Stomach (tissue), 8 donors: ENCODE measurements at regions not wholly inside any gene's neighbourhood (a gene's known extent, or its start where the extent isn't known, plus 50 kb on each side); places are given as distances from the start of the nearest gene placed in this dataset.

Source experiments
- DNase-seq, 2 donors: peaks; one replicate each; pipeline versions ENCODE4 v3.0.0 to v3.0.0-alpha.2; 2013 to 2019
- H3K27ac ChIP-seq, 5 donors: fragments of 200-600 bp in 4 of 5; sonication (generic) in 4 of 5; one replicate each; pipeline ENCODE4 v1.5.1; 2013 to 2019; ENCODE audit warnings: mild to moderate bottlenecking in 1 of 5, moderate library complexity in 1 of 5
- H3K27me3 ChIP-seq, 3 donors: fragments of 200-600 bp; sonication (generic); one replicate each; pipeline ENCODE4 v1.5.1; 2017 to 2019; ENCODE audit warnings: mixed run types in 1 of 3
- H3K36me3 ChIP-seq, 4 donors: fragments of 200-600 bp; sonication (generic); 1 replicate in 3 of 4; 2 replicates in 1 of 4; pipeline ENCODE4 v1.5.1; 2016 to 2019
- H3K4me1 ChIP-seq, 4 donors: fragments of 200-600 bp; sonication (generic); one replicate each; pipeline ENCODE4 v1.5.1; 2016 to 2019
- H3K4me3 ChIP-seq, 4 donors: fragments of 200-600 bp; sonication (generic) in 3 of 4; one replicate each; pipeline ENCODE4 v1.5.1; 2016 to 2019; ENCODE audit warnings: mild to moderate bottlenecking in 1 of 4
- H3K9me3 ChIP-seq, 4 donors: fragments of 200-600 bp; sonication (generic); one replicate each; pipeline ENCODE4 v1.5.1; 2016 to 2019
- CTCF ChIP-seq, 7 experiments: fragments of 450-650 bp in 4 of 7; fragments of 200-600 bp in 3 of 7; sonication (generic) in 3 of 7; IDR thresholded peaks; one replicate each; pipeline ENCODE4 v1.5.1; 2016 to 2019; ENCODE audit warnings: antibody characterized with exemption in 7 of 7, control low read depth in 2 of 7, mild to moderate bottlenecking in 1 of 7
- EP300 ChIP-seq: sonication (generic); formaldehyde crosslinking; IDR thresholded peaks from one replicate; pipeline ENCODE4 v1.6.1; 2017; ENCODE audit warnings: antibody characterized with exemption
- POLR2A ChIP-seq, 4 donors: fragments of 450-650 bp; IDR thresholded peaks; one replicate each; pipeline ENCODE4 v1.6.1; 2016; ENCODE audit warnings: antibody characterized with exemption in 4 of 4, control low read depth in 2 of 4, mild to moderate bottlenecking in 1 of 4, moderate library complexity in 1 of 4
- POLR2AphosphoS5 ChIP-seq, 3 donors: sonication (generic); formaldehyde crosslinking; IDR thresholded peaks; one replicate each; pipeline ENCODE4 v1.6.1; 2016; ENCODE audit warnings: antibody characterized with exemption in 3 of 3
- WGBS, 5 donors: extraction: QIAGEN DNeasy Blood & Tissue Kit in 3 of 5; methylation state at CpG; one replicate each; pipeline versions ENCODE4 v1.1.5 to v1.1.7; 2013 to 2018; 5-methylcytosine and 5-hydroxymethylcytosine counted together
- intact Hi-C: fragments of 100-400 bp; cut with DNase I; formaldehyde crosslinking; loops from one replicate; pipeline ENCODE4 v1.15.1; 2023; ENCODE audit warnings: low total_unique reads
- donor health status: healthy with polysubstance abuse.
- donor health status: Bipolar disorder and iron deficiency.
- donor health status: healthy.

- no peaks in the 10 kb centered on the region for H3K4me1 ChIP-seq
- TF ChIP-seq EP300 (no peak), POLR2A (IDR thresholded peaks at IDR 0.05) (no peak), POLR2AphosphoS5 (IDR thresholded peaks at IDR 0.05) (no peak), CTCF (IDR thresholded peaks at IDR 0.05) (no peak)
- intact Hi-C loops: no loop called here
- no peak overlapping the region for H3K27ac ChIP-seq
- no peak overlapping the region for H3K4me3 ChIP-seq
- H3K27me3 ChIP-seq: no peaks in the 10 kb centered on the region
- H3K36me3 ChIP-seq: no peaks in the 10 kb centered on the region
- no peak for DNase-seq
- 76 to 84% (median 81%) methylated on average over 2 of the region's 2 CpGs for WGBS, 5 donors
- H3K9me3 ChIP-seq: no peaks in the 10 kb centered on the region
Observed at GRCh38 chr5:167243463-167243862, 1048.0 kb upstream of the WWC1 start.

GRCh38 chr5:167244583-167244982 is 1046.9 kb upstream of the WWC1 start:
- Histone ChIP-seq H3K36me3 (no peaks in the 10 kb centered on the region), H3K27ac (no peak overlapping the region), H3K4me3 (no peak overlapping the region), H3K9me3 (no peaks in the 10 kb centered on the region), H3K4me1 (no peaks in the 10 kb centered on the region), H3K27me3 (no peaks in the 10 kb centered on the region)
- intact Hi-C loops: no loop called here
- TF ChIP-seq CTCF (IDR thresholded peaks at IDR 0.05) (no peak), EP300 (no peak), POLR2A (IDR thresholded peaks at IDR 0.05) (no peak), POLR2AphosphoS5 (IDR thresholded peaks at IDR 0.05) (no peak)
- WGBS, 5 donors: 42 to 58% (median 58%) methylated on average over 4 of the region's 4 CpGs
- DNase-seq: peak in 1 of 2 donors; percentile 48

- DNase-seq: no peak
- TF ChIP-seq CTCF (IDR thresholded peaks at IDR 0.05): no peak
- TF ChIP-seq POLR2A (IDR thresholded peaks at IDR 0.05): no peak
- no peaks in the 10 kb centered on the region for H3K9me3 ChIP-seq
- H3K36me3 ChIP-seq: no peaks in the 10 kb centered on the region
- WGBS, 5 donors: 73 to 89% (median 81%) methylated on average over 1 of the region's 1 CpG
- no peak overlapping the region for H3K4me3 ChIP-seq
- H3K27me3 ChIP-seq: no peaks in the 10 kb centered on the region
- H3K4me1 ChIP-seq: no peaks in the 10 kb centered on the region
- no peak overlapping the region for H3K27ac ChIP-seq
- intact Hi-C loops: no loop called here
Observed at GRCh38 chr5:167245868-167246267, 1045.6 kb upstream of the WWC1 start.

GRCh38 chr5:167247816-167248215 is 1043.6 kb upstream of the WWC1 start:
- Histone ChIP-seq H3K27me3 (no peaks in the 10 kb centered on the region), H3K27ac (no peak overlapping the region), H3K36me3 (no peaks in the 10 kb centered on the region), H3K9me3 (no peaks in the 10 kb centered on the region), H3K4me1 (no peaks in the 10 kb centered on the region), H3K4me3 (no peak overlapping the region)
- no peak for DNase-seq
- 78 to 84% (median 80%) methylated on average over 4 of the region's 4 CpGs for WGBS, 5 donors
- TF ChIP-seq EP300: no peak
- TF ChIP-seq CTCF (IDR thresholded peaks at IDR 0.05): no peak
- no peak for TF ChIP-seq POLR2A (IDR thresholded peaks at IDR 0.05)
- TF ChIP-seq POLR2AphosphoS5 (IDR thresholded peaks at IDR 0.05): no peak
- intact Hi-C loops: no loop called here
